T47D (cell line): ENCODE measurements at regions not wholly inside any gene's neighbourhood (a gene's known extent, or its start where the extent isn't known, plus 50 kb on each side); places are given as distances from the start of the nearest gene placed in this dataset.
A peak's percentile ranks its signal among the peaks of the same experiment; 100 is the strongest.

Source experiments
- DNase-seq, 2 experiments: peaks; one replicate each; pipeline versions ENCODE4 v3.0.0 to v3.0.0-alpha.2; 2011 to 2012; ENCODE audit warnings: low read depth in 1 of 2, low spot score in 1 of 2
- JUND ChIP-seq: IDR thresholded peaks from 2 replicates; pipeline ENCODE4 v1.6.1; 2012; ENCODE audit warnings: low read depth
- in situ Hi-C: cut with HindIII; loops from 2 replicates; pipeline ENCODE4 v1.10.0; 2016; ENCODE audit warnings: low sequenced_read_pairs, low pct_unique_long_range_greater_than_20kb

DNA sequence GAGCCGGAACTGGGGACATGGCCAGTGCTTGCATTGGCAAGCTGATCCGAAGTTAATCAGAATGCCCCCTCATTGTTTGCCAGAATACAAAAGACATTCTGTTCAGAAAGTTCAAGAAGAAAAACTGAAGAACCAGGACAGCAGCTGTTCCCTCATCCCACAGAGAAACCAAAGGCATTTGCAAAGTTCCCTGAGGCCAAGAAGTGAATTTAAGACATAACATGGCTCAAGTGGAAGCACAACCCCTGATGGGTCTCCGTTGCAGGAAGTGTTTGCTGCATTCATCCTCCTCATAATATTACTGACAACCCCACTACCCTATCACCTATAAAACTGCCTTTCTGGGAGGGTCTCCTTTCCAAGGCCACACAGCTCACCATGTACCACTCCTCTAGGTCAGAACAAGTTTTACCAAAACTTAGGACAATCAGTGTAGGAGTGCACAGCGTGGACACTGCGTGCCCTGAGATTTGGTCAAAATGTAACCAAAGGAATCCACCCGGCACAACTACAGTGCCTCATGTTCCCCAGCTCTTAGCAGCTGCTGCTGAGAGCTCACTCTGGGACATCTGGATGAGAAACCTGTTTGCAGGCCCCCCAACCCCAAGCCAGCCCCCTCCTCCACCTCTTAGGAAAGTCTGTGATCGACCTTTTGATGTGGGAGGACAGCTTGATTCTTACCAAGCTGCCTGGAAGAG, 101.6 kb upstream of the AKIP1 start:
- TF ChIP-seq JUND: no peak
- in situ Hi-C loops: no loop called here
- DNase-seq: no peak

DNA sequence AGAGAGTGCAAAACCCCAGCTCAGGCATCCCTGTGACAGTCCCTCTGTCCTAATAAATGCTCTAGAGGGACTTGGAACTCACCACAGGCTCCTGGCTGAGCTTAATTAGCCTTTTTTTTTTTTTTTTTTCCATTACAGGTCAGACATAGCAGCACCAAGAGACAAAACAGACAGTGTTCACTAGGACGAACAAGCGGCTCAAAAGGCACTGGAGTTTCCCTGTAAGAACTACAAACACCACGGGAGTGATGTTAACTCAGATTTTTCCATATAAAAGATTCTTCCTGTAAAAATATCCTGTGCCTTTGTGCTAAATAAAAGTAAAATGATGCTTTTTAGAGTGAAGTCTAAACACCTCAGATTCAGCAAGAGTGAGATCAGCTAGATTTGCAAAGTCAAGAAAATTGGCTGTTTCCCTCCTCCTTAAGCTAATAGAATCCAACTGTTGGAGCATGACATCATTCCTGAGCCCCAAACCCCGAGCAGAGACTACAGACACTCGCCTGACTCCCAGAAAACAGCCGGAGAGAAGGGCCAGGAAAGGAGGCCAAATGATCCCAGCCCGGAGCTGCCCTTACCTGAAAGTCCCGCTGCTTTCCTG, 101.0 kb upstream of the AKIP1 start:
- in situ Hi-C loops: no loop called here

DNA sequence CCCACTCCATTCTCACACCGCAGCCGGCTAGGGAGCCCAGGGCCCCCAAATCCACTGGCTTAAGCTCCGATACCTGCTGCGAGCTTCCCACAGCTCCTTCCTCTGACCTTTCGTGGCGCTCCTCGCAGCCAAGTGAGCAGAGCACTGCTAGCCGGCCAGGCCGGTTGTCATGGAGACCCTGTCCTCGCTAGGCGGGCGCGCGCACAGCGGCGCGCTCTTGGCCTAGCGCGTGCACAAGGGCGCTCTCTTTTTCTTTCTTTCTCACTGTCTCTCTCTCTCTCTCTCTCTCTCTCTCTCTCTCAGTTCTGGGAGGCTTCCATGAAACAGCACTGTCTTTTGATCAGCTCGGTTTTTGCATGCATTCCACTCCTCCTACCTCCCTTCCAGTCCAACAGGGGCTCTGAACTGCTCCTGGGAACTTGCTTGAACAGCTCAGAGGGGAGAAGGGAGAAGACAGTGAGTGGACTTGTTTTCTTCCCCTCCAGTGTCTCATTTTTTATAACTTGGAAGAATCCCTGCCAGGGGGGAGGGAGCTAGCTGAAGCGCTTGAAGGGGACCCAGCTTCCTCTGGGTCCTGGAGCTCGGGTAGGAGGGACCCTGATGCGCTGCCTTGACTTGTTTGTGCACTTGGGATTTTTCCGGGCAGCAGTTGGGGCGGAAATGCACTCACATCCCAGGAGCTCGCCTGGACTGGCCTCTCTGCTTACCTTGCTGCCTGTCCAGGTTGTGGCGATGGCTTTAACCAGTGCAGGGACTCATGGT, 100.3 kb upstream of the AKIP1 start:
- no peak for DNase-seq
- in situ Hi-C loops: no loop called here
- no peak for TF ChIP-seq JUND

More for the DNA sequence above, 101.0 kb upstream of the AKIP1 start:
- no peak for TF ChIP-seq JUND
- DNase-seq: no peak

DNA sequence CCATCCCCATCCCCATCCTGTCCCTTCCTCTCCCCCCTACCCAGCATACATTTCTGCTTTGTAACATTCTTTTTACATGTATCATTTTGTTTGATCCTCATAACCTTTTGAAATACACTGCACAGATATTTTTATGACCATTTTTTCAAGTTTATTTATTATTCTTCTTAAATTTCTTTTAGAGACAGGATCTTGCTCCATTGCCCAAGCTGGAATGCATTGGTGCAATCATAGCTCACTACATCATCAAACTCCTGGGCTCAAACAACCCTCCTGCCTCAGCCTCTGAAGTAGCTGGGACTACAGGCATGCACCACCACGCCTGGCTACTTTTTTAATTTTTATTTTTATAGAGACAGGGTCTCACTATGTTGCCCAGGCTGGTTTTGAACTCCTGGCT, 99.4 kb upstream of the AKIP1 start:
- DNase-seq: no peak
- TF ChIP-seq JUND: no peak
- in situ Hi-C loops: no loop called here

DNA sequence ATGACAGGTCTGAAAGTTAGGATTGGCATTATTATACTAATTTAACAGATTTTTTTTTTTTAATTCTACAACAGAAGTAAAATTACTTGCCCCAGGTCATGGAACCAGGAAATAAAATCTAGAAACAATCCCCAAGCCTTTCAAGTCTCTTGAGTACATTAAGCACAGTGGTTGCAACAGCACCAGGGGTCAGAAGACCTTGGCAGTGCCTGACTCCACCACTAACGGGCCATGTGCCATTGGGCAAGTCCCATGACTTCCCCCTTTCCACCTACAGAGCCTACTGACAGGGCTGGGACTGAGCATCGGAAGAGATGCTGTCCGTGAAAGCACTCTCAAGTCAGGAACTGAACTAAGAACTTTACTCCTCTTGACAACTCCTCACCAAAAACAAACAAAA, 98.6 kb upstream of the AKIP1 start:
- no peak for TF ChIP-seq JUND
- DNase-seq: peak in 1 of 2 experiments; percentile 9
- in situ Hi-C loops: no loop called here

GRCh38 chr11:8813658-8814057, 97.3 kb upstream of the AKIP1 start:
- TF ChIP-seq JUND: no peak
- DNase-seq: peak; percentile 42 to 71
- in situ Hi-C loops: no loop called here

GRCh38 chr11:8814209-8814922, 96.6 kb upstream of the AKIP1 start:
- in situ Hi-C loops: no loop called here
- DNase-seq: peak; percentile 32 to 39
- no peak for TF ChIP-seq JUND

- peak in 1 of 2 experiments; percentile 42 for DNase-seq
- in situ Hi-C loops: no loop called here
- TF ChIP-seq JUND: no peak
These were observed 96.1 kb upstream of the AKIP1 start for GRCh38 chr11:8814923-8815240.

DNA sequence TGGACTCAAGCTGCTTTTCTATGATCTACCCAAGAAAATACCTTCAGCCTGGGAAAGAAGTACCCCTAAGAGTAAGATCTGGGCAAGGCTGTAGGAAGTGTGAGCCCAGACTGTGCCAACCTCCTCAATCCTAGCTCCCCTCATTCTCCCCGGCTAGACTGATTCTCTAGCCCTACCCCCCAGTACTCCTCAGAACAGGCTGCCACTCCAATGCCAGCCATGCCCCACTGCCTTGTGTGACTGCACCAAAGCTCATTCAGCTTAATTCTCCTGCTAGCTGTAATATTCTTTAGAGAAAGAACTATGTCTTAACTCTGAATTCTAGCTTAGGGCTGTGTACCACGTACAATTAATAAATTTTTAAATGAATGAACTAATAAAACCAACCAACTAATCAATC, 92.6 kb upstream of the AKIP1 start:
- DNase-seq: no peak
- TF ChIP-seq JUND: no peak
- in situ Hi-C loops: no loop called here

GRCh38 chr11:8820401-8820800, 90.6 kb upstream of the AKIP1 start:
- in situ Hi-C loops: no loop called here
- no peak for DNase-seq
- TF ChIP-seq JUND: no peak

- no peak for TF ChIP-seq JUND
- no peak for DNase-seq
- in situ Hi-C loops: no loop called here
These were observed 88.5 kb upstream of the AKIP1 start for GRCh38 chr11:8822469-8822868.

- no peak for DNase-seq
- TF ChIP-seq JUND: no peak
- in situ Hi-C loops: no loop called here
These were observed 87.7 kb upstream of the AKIP1 start for GRCh38 chr11:8823174-8823742.
